PC-3 (cell line): ENCODE measurements at regions not wholly inside any gene's neighbourhood (a gene's known extent, or its start where the extent isn't known, plus 50 kb on each side); places are given as distances from the start of the nearest gene placed in this dataset.

Experiments
- ATAC-seq: fragments of 200-7000 bp; cut with Tn5 transposase; 2 replicates; pipeline ENCODE4 v1.9.1; 2020; ENCODE audit warnings: mild to moderate bottlenecking, moderate library complexity
- BruUV-seq: library from RNA; stranded (reverse); fragments of 400-500 nt; replicated peaks from 2 replicates; lab custom pipeline; 2021; lab: Mats Ljungman, UMichigan
- CTCF ChIA-PET: fragments of 300-600 bp; sonication (Branson Sonifier 250); formaldehyde crosslinking; loops from one replicate; lab custom pipeline; 2022; ENCODE audit warnings: antibody characterized with exemption; lab: Charles Lee
- POLR2A ChIA-PET: fragments of 300-600 bp; sonication (Branson Sonifier 250); formaldehyde crosslinking; loops from one replicate; lab custom pipeline; 2022; ENCODE audit warnings: antibody characterized with exemption; ENCODE audit not compliant: unreplicated experiment; lab: Charles Lee
- DNase-seq: peaks from one replicate; pipeline ENCODE4 v3.0.0-alpha.2; 2015
- H2AFZ ChIP-seq: fragments of 300-600 bp; sonication (generic); 2 replicates; pipeline ENCODE4 v1.6.0; 2016; ENCODE audit warnings: antibody characterized with exemption, low read length
- H3F3A ChIP-seq: fragments of 300-600 bp; sonication (generic); one replicate; pipeline ENCODE4 v1.6.0; 2017; ENCODE audit warnings: antibody characterized with exemption, low read length, control low read depth, mild to moderate bottlenecking; ENCODE audit not compliant: unreplicated experiment
- H3K27ac ChIP-seq: fragments of 300-600 bp; sonication (generic); 2 replicates; pipeline ENCODE4 v1.5.1; 2016; ENCODE audit warnings: mild to moderate bottlenecking, low read length
- H3K27me3 ChIP-seq: fragments of 300-600 bp; sonication (generic); 2 replicates; pipeline ENCODE4 v1.6.1; 2016; ENCODE audit warnings: low read length, mixed read lengths
- H3K36me3 ChIP-seq: fragments of 300-600 bp; sonication (generic); 2 replicates; pipeline ENCODE4 v1.6.1; 2016; ENCODE audit warnings: low read depth, mixed run types, low read length, mixed read lengths
- H3K4me1 ChIP-seq: fragments of 300-600 bp; sonication (generic); 2 replicates; pipeline ENCODE4 v1.5.1; 2016; ENCODE audit warnings: low read length; ENCODE audit not compliant: insufficient read depth
- H3K4me2 ChIP-seq: fragments of 300-600 bp; sonication (generic); 2 replicates; pipeline ENCODE4 v1.6.0; 2016; ENCODE audit warnings: low read length
- H3K4me3 ChIP-seq: fragments of 300-600 bp; sonication (generic); 2 replicates; pipeline ENCODE4 v1.5.1; 2016; ENCODE audit warnings: mild to moderate bottlenecking, low read length, mixed read lengths
- H3K79me2 ChIP-seq: fragments of 300-600 bp; sonication (generic); 2 replicates; pipeline ENCODE4 v1.6.1; 2017; ENCODE audit warnings: low read length, mixed read lengths
- H3K9ac ChIP-seq: fragments of 300-600 bp; sonication (generic); 2 replicates; pipeline ENCODE4 v1.6.0; 2016; ENCODE audit warnings: mild to moderate bottlenecking, low read length
- H3K9me2 ChIP-seq: fragments of 300-600 bp; sonication (generic); replicated peaks from 2 replicates; pipeline ENCODE4 v1.6.1; 2016; ENCODE audit warnings: mixed run types, low read length, mixed read lengths
- H3K9me3 ChIP-seq: fragments of 300-600 bp; sonication (generic); 2 replicates; pipeline ENCODE4 v1.6.1; 2016; ENCODE audit warnings: low read length, mixed read lengths
- H4K20me1 ChIP-seq: fragments of 300-600 bp; sonication (generic); 2 replicates; pipeline ENCODE4 v1.6.1; 2016; ENCODE audit warnings: low read length, mixed read lengths
- EZH2 ChIP-seq: fragments of 300-600 bp; sonication (generic); IDR thresholded peaks from one replicate; pipeline ENCODE4 v1.6.1; 2017; ENCODE audit warnings: antibody characterized with exemption, mild to moderate bottlenecking, low read length; ENCODE audit not compliant: unreplicated experiment
- EZH2phosphoT487 ChIP-seq: fragments of 300-600 bp; sonication (generic); IDR thresholded peaks from 2 replicates; pipeline ENCODE4 v1.6.1; 2018; ENCODE audit warnings: mild to moderate bottlenecking, antibody characterized with exemption, low read length, borderline replicate concordance
- intact Hi-C: fragments of 100-400 bp; cut with micrococcal nuclease; formaldehyde crosslinking; loops from 2 replicates; pipeline ENCODE4 v1.9.0; 2023
- TF ChIP-seq, protein P1 (sequence below): fragments of 300-600 bp; sonication (generic); conservative IDR thresholded peaks from 2 replicates; pipeline ENCODE4 v1.5.1; 2017; ENCODE audit warnings: antibody characterized with exemption, low read depth, mild to moderate bottlenecking, low read length

DNA sequence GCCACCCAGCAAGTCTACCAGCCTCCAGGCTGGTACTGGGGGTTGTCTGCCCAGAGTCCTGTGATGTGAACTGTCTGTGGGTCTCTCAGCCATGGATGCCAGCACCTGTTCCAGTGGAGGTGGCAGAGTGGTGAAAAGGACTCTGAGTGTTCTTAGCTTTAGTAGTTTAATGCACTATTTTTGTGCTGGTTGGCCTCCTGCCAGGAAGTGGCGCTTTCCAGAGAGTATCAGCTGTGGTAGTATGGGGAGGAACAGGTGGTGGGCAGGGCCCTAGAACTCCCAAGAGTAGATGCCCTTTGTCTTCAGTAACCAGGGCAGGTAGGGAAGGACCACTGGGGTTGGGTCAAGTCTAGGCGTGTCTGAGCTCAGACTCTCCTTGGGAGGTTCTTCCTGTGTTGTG lies 356.7 kb downstream of the STK39 start:
- CTCF ChIA-PET: no interaction called here
- no peaks in the 10 kb centered on the region for H3K4me1 ChIP-seq
- H3K9ac ChIP-seq: no peak overlapping the region
- POLR2A ChIA-PET: no interaction called here
- no peak for ATAC-seq
- H4K20me1 ChIP-seq: no peaks in the 10 kb centered on the region
- no TSS peak for BruUV-seq
- no peaks in the 10 kb centered on the region for H3F3A ChIP-seq
- no peak for TF ChIP-seq EZH2
- no peak for TF ChIP-seq EZH2phosphoT487
- TF ChIP-seq, protein P1, sequence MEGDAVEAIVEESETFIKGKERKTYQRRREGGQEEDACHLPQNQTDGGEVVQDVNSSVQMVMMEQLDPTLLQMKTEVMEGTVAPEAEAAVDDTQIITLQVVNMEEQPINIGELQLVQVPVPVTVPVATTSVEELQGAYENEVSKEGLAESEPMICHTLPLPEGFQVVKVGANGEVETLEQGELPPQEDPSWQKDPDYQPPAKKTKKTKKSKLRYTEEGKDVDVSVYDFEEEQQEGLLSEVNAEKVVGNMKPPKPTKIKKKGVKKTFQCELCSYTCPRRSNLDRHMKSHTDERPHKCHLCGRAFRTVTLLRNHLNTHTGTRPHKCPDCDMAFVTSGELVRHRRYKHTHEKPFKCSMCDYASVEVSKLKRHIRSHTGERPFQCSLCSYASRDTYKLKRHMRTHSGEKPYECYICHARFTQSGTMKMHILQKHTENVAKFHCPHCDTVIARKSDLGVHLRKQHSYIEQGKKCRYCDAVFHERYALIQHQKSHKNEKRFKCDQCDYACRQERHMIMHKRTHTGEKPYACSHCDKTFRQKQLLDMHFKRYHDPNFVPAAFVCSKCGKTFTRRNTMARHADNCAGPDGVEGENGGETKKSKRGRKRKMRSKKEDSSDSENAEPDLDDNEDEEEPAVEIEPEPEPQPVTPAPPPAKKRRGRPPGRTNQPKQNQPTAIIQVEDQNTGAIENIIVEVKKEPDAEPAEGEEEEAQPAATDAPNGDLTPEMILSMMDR: no peak
- H3K79me2 ChIP-seq: no peaks in the 10 kb centered on the region
- no peak for DNase-seq
- no peak overlapping the region for H2AFZ ChIP-seq
- H3K9me3 ChIP-seq: no peaks in the 10 kb centered on the region
- no peak overlapping the region for H3K27ac ChIP-seq
- intact Hi-C loops: no loop called here
- no peaks in the 10 kb centered on the region for H3K36me3 ChIP-seq
- 0 out of 2 replicates have a peak, but pooled peaks cover 5% of the 10 kb centered on the region for H3K27me3 ChIP-seq
- H3K9me2 ChIP-seq: no peaks in the 10 kb centered on the region
- H3K4me3 ChIP-seq: no peak overlapping the region
- no peak overlapping the region for H3K4me2 ChIP-seq

DNA sequence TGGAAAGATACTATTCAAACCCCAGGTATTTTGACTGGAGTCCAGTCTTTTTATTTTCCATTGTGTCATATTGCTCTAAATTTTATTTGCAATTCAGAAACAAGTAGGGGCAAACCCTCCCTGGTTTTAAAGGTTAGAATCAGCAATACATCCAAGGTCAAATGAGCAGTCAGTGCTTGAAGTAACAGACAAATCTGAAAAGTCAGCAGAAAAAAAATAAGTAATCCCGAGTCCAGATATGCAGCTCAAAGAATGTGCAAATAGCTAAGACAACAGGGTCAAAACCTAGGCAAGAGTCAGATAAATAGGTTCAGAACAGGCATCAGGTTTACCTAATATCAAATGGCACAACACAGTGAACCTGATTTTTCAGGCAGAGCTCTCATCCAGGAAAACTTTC lies 367.0 kb downstream of the STK39 start:
- no peak overlapping the region for H3K4me3 ChIP-seq
- no peaks in the 10 kb centered on the region for H3K36me3 ChIP-seq
- intact Hi-C loops: no loop called here
- DNase-seq (no peak), ATAC-seq (no peak)
- H3K79me2 ChIP-seq: no peaks in the 10 kb centered on the region
- H3K4me2 ChIP-seq: no peak overlapping the region
- no peak overlapping the region for H2AFZ ChIP-seq
- H3K9ac ChIP-seq: no peak overlapping the region
- ChIA-PET POLR2A (no interaction called here), CTCF (no interaction called here)
- H3K4me1 ChIP-seq: no peaks in the 10 kb centered on the region
- H3K27me3 ChIP-seq: peaks cover 14% of the 10 kb centered on the region; the same call in 1 of the 2 replicates
- H3K27ac ChIP-seq: no peak overlapping the region
- H4K20me1 ChIP-seq: no peaks in the 10 kb centered on the region
- TF ChIP-seq, protein P1: no peak
- TF ChIP-seq EZH2phosphoT487: no peak
- no peaks in the 10 kb centered on the region for H3K9me3 ChIP-seq
- BruUV-seq: no TSS peak
- no peaks in the 10 kb centered on the region for H3K9me2 ChIP-seq
- H3F3A ChIP-seq: no peaks in the 10 kb centered on the region

GRCh38 chr2:167875529-167875928 lies 371.9 kb downstream of the STK39 start:
- no peak overlapping the region for H3K4me2 ChIP-seq
- TF ChIP-seq EZH2: no peak
- TF ChIP-seq, protein P1: no peak
- TF ChIP-seq EZH2phosphoT487: no peak

More at GRCh38 chr2:167875529-167875928, 371.9 kb downstream of the STK39 start:
- BruUV-seq: no TSS peak
- H3K4me1 ChIP-seq: no peaks in the 10 kb centered on the region
- no peaks in the 10 kb centered on the region for H3K36me3 ChIP-seq
- H3F3A ChIP-seq: no peaks in the 10 kb centered on the region
- no peak overlapping the region for H3K4me3 ChIP-seq
- CTCF ChIA-PET: no interaction called here
- H3K9ac ChIP-seq: no peak overlapping the region
- no peaks in the 10 kb centered on the region for H4K20me1 ChIP-seq
- H3K9me2 ChIP-seq: no peaks in the 10 kb centered on the region
- POLR2A ChIA-PET: no interaction called here
- no peak overlapping the region for H2AFZ ChIP-seq
- H3K27ac ChIP-seq: no peak overlapping the region
- H3K9me3 ChIP-seq: no peaks in the 10 kb centered on the region
- no peak for DNase-seq
- intact Hi-C loops: no loop called here
- peaks cover 2% of the 10 kb centered on the region; the same call in 1 of the 2 replicates for H3K27me3 ChIP-seq
- ATAC-seq: no peak
- no peaks in the 10 kb centered on the region for H3K79me2 ChIP-seq
